ENCODE measurements at regions not wholly inside any gene's neighbourhood (a gene's known extent, or its start where the extent isn't known, plus 50 kb on each side); places are given as distances from the start of the nearest gene placed in this dataset.

GRCh38 chr12:98146487-98146886 lies 368.9 kb upstream of the TMPO start:
- no peak for DNase-seq (ENCODE audit: low read depth in 2 of 2)

- no peak for DNase-seq (ENCODE audit: low read depth in 2 of 2)
These were observed 366.1 kb upstream of the TMPO start for GRCh38 chr12:98149270-98149669.

- no peak for DNase-seq (ENCODE audit: low read depth in 2 of 2)
These were observed 365.6 kb upstream of the TMPO start for GRCh38 chr12:98149691-98150210.

GRCh38 chr12:98151105-98151590 lies 364.2 kb upstream of the TMPO start:
- no peak for DNase-seq (ENCODE audit: low read depth in 2 of 2)

GRCh38 chr12:98151984-98152383 lies 363.4 kb upstream of the TMPO start:
- DNase-seq (ENCODE audit: low read depth in 2 of 2): no peak

GRCh38 chr12:98154850-98155249 lies 360.5 kb upstream of the TMPO start:
- no peak for DNase-seq (ENCODE audit: low read depth in 2 of 2)

GRCh38 chr12:98156697-98157096 lies 358.7 kb upstream of the TMPO start:
- DNase-seq (ENCODE audit: low read depth in 2 of 2): no peak

- DNase-seq (ENCODE audit: low read depth in 2 of 2): no peak
These were observed 352.3 kb upstream of the TMPO start for GRCh38 chr12:98162906-98163678.

- no peak for DNase-seq (ENCODE audit: low read depth in 2 of 2)
These were observed 343.1 kb upstream of the TMPO start for GRCh38 chr12:98172304-98172703.

GRCh38 chr12:98172801-98173200 lies 342.6 kb upstream of the TMPO start:
- DNase-seq (ENCODE audit: low read depth in 2 of 2): no peak

GRCh38 chr12:98173773-98174427 lies 341.5 kb upstream of the TMPO start:
- no peak for DNase-seq (ENCODE audit: low read depth in 2 of 2)

GRCh38 chr12:98174428-98174809 lies 341.0 kb upstream of the TMPO start:
- DNase-seq (ENCODE audit: low read depth in 2 of 2): no peak

- DNase-seq (ENCODE audit: low read depth in 2 of 2): no peak
These were observed 337.3 kb upstream of the TMPO start for GRCh38 chr12:98178126-98178525.

GRCh38 chr12:98179151-98179550 lies 336.2 kb upstream of the TMPO start:
- no peak for DNase-seq (ENCODE audit: low read depth in 2 of 2)

- no peak for DNase-seq (ENCODE audit: low read depth in 2 of 2)
These were observed 334.8 kb upstream of the TMPO start for GRCh38 chr12:98180603-98181002.

- DNase-seq (ENCODE audit: low read depth in 2 of 2): no peak
These were observed 332.6 kb upstream of the TMPO start for GRCh38 chr12:98182821-98183220.

GRCh38 chr12:98185606-98186005 lies 329.8 kb upstream of the TMPO start:
- no peak for DNase-seq (ENCODE audit: low read depth in 2 of 2)

- DNase-seq (ENCODE audit: low read depth in 2 of 2): no peak
These were observed 326.7 kb upstream of the TMPO start for GRCh38 chr12:98188650-98189077.

- no peak for DNase-seq (ENCODE audit: low read depth in 2 of 2)
These were observed 320.8 kb upstream of the TMPO start for GRCh38 chr12:98194591-98194990.

- DNase-seq (ENCODE audit: low read depth in 2 of 2): no peak
These were observed 317.0 kb upstream of the TMPO start for GRCh38 chr12:98198261-98198982.

GRCh38 chr12:98208816-98209215 lies 306.6 kb upstream of the TMPO start:
- no peak for DNase-seq (ENCODE audit: low read depth in 2 of 2)

GRCh38 chr12:98211909-98212695 lies 303.3 kb upstream of the TMPO start:
- DNase-seq (ENCODE audit: low read depth in 2 of 2): no peak

Measured in stimulated activated CD4-positive, alpha-beta T cell treated with anti-CD3 and anti-CD28 coated beads, Interleukin-4, amount 100 ng/mL, for 48 hours (primary cell).